Gastroesophageal sphincter (tissue), 2 donors: ENCODE measurements at regions not wholly inside any gene's neighbourhood (a gene's known extent, or its start where the extent isn't known, plus 50 kb on each side); places are given as distances from the start of the nearest gene placed in this dataset.

Experiments used
- EP300 ChIP-seq: sonication (generic); formaldehyde crosslinking; IDR thresholded peaks from one replicate; pipeline ENCODE4 v1.6.1; 2017; ENCODE audit warnings: antibody characterized with exemption, mild to moderate bottlenecking
- POLR2A ChIP-seq, 2 donors: fragments of 450-650 bp; IDR thresholded peaks; one replicate each; pipeline ENCODE4 v1.6.1; 2017; ENCODE audit warnings: antibody characterized with exemption in 2 of 2, mild to moderate bottlenecking in 2 of 2, moderate library complexity in 1 of 2

DNA sequence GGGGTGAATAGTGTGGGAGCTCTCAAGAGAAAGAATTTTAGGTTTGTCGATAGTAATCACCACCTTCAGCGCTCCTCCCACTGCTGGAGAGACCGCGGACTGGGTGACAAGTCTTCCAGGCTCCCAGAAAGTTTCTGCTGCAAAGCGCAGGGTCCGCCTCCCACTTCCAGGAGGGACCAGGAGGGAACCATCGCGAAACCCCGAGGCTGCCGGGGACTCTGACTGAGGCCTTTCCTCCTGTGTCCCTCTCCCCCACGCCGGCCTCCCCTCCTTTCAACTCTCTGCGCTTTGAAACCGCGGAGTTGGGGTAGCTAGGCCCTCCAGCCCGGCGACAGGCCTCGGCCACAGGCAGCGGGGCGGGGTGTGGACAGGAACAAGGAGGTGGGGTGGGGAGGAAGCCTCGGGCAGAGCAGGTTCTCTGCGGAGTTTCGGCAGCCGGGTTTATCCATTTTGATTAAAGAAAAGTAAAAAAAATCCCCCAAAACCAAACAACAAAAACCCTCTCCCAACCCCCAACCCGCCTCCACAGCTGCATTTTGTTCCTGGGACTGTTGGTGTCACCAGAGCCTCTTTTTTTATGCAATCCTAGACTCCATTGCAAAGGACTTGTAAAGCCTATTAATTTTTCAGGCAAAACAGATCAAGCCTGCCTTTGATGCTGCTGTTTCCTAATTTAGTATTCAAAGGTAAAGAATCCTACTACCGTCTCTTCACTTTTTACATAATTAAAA, 157.2 kb downstream of the TM9SF2 start:
- TF ChIP-seq POLR2A (IDR thresholded peaks at IDR 0.05) (no peak), EP300 (no peak)
